Stimulated activated CD8-positive, alpha-beta memory T cell treated with anti-CD3 and anti-CD28 coated beads, Interleukin-7, amount 100 ng/mL, for 48 hours (primary cell): ENCODE measurements at regions not wholly inside any gene's neighbourhood (a gene's known extent, or its start where the extent isn't known, plus 50 kb on each side); places are given as distances from the start of the nearest gene placed in this dataset.

Source experiments
- DNase-seq, 2 donors: peaks; one replicate each; pipeline ENCODE4 v3.0.0-alpha.2; 2020; ENCODE audit warnings: low read depth in 1 of 2; ENCODE audit errors: extremely low read depth in 1 of 2

DNA sequence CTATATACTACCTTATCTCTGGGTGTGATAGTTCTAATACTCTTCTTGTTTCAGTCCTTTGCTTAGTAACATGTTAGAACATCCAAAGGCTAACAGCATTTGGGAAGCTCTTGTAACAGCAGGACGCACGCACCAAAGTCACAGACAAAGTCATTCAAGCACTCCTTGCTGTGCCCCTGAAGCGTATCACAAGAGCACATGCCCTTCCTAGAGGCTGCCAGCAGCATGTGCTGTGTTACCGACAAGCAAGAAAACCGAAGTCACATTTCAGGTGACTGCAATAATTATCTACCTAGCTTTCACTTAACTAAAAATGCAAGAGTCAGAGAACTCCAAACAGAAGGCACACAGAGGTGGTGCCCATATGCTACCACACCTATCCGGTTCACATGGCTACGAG is 194.1 kb downstream of the KLF12 start:
- DNase-seq, result no peak

DNA sequence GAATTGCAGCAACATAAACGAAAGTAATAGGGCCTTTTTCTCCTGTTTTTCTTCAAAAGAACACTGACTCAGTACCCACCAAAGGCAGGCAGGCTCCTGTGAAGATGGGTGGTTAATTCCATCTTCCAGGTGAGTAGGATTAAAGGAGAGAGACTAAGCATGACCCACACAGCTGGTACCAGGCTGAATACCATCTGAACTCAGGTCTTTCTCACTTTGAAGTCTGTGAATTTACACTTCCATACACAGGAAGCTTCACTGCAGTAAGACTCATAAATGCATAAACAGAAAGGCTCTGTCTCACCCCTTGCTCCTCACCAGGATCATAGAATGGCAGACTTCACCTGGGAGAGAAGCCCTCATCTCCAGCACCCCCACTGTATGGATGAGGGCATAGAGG is 194.6 kb downstream of the KLF12 start:
- DNase-seq, result no peak

- DNase-seq, result no peak
These were observed 195.2 kb downstream of the KLF12 start for GRCh38 chr13:73939071-73939380.

- DNase-seq, result no peak
These were observed 195.7 kb downstream of the KLF12 start for GRCh38 chr13:73938372-73939070.

GRCh38 chr13:73937441-73937840 is 196.8 kb downstream of the KLF12 start:
- no peak for DNase-seq

DNA sequence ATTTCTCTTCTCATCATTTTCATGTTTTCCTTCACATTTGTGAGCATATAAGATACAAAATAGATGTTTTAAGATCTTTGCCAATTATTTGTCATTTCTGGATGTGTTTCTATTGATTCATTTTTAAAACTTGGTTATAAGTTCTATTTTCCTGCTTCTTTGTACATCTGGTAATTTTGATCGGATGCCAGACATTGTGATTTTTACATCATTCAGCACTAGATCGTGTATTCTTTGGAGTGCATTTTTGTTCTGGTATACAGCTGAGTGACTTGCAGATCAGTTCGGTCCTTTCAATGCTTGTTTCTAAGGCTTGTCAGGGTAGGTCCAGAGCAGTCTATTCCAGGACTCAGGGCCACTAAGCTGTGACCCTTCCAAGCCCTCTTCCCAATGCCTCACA is 198.2 kb downstream of the KLF12 start:
- DNase-seq, result no peak

GRCh38 chr13:73934771-73935170 is 199.4 kb downstream of the KLF12 start:
- DNase-seq, result no peak

GRCh38 chr13:73934215-73934641 is 200.0 kb downstream of the KLF12 start:
- no peak for DNase-seq

DNA sequence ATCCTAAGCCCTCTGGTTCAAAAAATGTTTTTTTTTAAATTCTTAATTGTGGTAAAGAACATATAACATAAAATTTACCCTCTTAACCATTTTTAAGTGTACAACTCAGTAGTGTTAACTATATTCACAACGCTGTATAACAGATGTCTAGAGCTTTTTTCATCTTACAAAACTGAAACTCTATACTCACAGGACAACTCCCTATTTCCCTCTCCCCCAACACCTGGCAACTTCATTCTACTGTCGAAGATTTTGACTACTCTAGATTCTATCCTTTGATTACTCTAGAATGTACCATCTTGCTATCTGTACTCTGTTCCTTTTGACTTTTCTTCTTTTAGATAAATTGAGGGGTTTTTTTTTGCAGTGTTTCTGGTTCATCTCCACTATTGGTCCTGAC is 200.4 kb downstream of the KLF12 start:
- no peak for DNase-seq

GRCh38 chr13:73932091-73932490 is 202.1 kb downstream of the KLF12 start:
- DNase-seq, result no peak

DNA sequence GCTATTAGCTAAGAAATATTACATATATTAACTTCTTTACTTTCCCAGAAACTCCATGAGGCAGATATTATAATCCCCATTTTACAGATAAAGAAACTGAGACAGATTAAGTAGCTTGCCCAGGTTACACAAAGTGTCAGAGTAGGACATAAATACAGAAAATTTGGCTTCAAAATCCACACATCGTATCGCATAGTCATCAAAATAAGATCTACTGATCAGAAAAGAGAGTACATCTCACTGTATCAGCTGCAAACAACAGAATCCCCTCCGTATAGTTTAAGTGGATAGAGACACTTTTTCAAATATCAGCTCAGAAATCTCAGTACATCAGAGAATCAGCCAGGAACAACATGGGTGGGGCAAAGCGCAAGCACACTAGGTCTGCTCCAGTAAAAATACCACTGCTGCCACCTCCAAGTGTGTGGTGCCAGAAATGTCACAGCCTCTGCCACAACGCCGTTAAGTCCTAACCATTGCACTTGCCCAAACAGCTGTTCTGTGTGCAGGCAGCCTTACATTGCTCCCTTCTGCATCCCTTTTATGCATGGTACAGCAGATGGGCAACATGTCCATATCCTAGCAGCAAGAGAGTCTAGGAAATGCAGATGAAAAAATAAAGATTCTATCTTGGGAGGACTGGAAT is 204.8 kb downstream of the KLF12 start:
- DNase-seq, result no peak

DNA sequence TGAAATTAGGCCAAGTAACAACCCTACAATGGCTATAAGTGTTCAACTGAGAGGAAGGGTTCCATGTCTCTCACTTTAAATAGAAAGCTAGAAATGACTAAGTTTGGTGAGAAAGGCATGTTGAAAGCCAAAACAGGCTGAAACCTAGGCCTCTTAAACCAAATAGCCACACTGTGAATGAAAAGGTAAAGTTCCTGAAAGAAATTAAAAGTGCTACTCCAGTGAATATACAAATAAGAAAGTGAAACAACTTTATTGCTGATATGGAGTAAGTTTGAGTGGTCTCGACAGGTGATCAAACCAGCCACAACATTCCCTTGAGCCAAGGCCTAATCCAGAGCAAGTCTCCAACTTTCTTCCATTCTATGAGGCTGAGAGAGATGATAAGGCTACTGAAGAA is 209.6 kb downstream of the KLF12 start:
- DNase-seq, result no peak

- no peak for DNase-seq
These were observed 211.5 kb downstream of the KLF12 start for GRCh38 chr13:73922493-73923393.

DNA sequence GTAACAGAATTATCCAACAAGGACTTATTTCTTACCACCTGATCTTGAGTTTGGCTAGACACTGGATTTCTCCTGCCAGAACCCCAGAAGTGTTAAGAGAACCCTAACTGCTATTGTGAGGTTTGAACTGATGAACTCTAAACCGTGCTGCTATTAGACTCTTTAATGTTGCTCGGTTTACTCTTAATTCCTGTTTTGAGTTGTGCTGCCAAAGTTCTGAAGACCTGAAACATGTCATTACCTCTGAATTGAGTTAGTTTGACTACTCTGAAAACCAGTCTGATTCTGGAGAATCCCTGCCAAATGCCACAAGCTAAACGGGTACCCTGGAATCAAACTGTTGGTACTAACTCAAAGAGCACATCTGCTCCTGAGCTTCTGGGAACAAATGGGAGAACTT is 215.5 kb downstream of the KLF12 start:
- no peak for DNase-seq

DNA sequence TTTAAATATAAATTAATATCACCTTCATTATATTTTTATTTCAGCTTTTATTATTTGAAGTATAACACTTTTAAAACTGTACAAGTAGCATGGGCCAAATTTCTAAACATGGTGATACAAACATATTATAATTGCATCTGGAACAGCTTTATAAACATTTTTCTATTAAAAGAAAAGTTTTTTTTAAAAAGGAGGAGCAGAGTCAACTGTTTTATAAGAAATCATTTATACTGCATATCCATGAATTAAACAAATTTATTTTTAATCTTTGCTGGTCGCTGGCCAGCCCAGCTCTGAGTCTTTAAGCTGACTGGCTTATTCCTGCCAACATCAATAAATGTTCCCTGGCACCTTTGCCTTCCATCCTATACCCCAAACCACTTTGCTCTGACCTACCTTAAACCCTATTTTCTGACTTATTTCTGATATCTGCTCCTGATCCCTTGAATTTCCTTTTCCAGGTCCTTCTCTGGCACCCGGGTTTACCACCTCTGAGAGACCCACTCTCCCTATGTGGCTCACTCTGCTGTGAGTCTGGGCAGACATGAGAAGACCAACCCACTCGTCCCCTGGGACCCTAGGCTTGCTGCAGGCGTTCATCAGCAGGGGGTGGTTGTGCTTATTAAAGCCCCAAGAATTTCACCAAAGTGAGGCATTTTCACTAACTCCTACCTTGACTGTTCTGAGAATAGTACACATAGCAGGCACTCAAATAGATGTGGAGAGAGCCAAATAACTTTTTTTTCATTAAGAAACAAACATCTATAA is 220.3 kb downstream of the KLF12 start:
- no peak for DNase-seq

GRCh38 chr13:73913079-73913740 is 221.0 kb downstream of the KLF12 start:
- no peak for DNase-seq

GRCh38 chr13:73911361-73911760 is 222.8 kb downstream of the KLF12 start:
- no peak for DNase-seq

DNA sequence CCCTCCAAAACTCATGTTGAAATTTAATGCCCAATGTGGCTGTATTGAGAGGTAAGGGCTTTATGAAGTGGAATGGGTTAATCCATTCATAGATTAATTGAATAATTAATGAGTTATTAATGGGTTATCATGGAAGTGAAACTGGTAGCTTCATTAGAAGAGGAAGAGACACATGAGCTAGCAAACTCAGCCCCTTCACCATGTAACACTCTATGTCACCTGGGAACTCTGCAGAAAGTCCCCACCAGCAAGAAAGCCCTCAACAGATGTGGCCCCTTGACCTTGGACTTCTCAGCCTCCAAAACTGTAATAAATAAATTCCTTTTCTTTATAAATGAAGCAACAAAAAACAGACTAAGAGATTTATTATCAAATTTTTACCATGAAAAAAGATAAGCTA is 223.5 kb downstream of the KLF12 start:
- DNase-seq, result no peak

GRCh38 chr13:73908809-73909208 is 225.4 kb downstream of the KLF12 start:
- DNase-seq, result no peak

GRCh38 chr13:73904625-73905024 is 229.6 kb downstream of the KLF12 start:
- DNase-seq, result no peak

DNA sequence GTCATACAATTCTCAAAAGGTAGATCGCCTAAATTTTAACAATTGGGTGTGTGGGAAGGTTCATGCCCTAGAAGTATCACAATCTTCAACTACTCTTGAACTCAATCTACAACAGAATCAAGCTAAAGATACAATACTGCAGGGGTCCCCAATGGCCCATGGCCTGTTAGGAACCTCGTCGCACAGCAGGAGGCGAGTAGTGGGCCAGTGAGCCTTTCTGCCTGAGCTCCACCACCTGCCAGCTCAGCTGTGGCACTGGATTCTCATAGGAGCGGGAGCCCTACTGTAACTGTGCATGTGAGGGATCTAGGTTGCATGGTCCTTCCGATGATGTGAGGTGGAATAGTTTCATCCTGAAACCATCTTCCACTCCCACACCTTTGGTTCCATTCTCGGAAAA is 230.6 kb downstream of the KLF12 start:
- no peak for DNase-seq
